ENCODE measurements at regions not wholly inside any gene's neighbourhood (a gene's known extent, or its start where the extent isn't known, plus 50 kb on each side); places are given as distances from the start of the nearest gene placed in this dataset.
A peak's percentile ranks its signal among the peaks of the same experiment; 100 is the strongest.

DNA sequence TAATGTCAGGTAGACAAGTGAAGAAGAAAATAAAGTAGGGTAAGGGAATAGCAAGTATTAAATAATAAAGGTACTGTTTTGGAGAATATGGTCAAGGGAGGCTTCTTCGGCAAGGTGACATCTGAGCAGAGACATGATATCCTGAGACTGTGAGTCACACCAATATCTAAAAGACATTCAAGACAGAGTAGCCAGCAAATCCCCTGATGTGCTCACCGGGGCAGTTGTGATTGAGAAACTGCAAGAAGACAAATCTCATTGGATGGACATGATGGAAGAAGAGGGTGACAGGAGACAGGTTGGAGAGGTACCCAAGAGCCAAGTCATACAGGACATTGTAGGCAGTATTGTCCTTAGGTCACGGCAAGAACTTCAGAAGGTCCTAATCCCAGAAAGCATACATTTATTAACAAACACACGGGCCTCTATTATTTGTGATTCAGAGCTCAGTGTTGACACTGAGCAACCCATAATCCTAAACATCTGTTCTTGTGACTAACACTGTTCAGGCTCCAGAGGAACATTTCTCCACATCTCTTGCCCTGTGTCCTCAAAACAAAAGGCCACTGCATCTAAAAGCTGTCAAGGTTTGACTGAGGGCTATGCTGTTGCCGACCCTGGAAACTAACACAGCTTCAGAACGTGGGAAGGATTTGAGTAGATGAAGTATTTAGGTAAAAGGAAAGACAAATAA, 258.7 kb upstream of the CLINT1 start:
- ATAC-seq, result no peak
- no peak for DNase-seq

DNA sequence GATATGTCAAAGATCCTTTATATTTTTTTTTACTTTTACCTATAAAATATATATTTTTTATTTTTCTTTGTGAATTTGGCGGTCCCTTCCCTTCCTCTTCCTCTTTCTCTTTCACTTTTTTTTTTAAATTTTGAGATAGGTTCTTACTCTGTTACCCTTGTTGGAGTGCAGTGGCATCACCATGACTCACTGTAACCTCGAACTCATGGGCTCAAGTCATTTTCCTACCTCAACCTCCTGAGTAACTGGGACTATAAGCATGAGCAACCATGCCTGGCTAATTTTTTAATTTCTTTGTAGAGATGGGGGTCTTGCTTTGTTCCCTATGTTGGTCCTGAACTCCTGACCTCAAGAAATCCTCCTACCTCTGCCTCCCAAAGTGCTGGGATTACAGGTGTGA, 258.0 kb upstream of the CLINT1 start:
- DNase-seq (no peak), ATAC-seq (peak; percentile 78)

DNA sequence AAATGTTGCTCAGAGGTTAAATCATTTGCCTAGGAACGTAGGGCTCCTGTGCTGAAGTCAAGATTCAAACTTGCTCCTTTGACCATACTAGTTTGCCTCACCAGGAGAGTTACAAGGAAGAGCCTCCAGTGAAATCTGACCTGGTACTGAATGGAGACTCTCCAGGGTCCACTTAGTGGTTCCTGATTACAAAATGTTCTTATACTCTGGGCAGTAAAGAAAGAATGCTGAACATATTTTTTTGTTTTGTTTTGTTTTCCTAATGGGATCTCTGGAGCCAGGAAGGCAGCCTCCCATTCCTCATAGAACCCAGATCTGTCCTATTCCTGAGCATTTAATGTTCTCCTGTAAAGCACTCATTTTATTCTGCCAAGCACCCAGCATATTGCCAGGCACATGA, 256.5 kb upstream of the CLINT1 start:
- ATAC-seq (no peak), DNase-seq (no peak)

DNA sequence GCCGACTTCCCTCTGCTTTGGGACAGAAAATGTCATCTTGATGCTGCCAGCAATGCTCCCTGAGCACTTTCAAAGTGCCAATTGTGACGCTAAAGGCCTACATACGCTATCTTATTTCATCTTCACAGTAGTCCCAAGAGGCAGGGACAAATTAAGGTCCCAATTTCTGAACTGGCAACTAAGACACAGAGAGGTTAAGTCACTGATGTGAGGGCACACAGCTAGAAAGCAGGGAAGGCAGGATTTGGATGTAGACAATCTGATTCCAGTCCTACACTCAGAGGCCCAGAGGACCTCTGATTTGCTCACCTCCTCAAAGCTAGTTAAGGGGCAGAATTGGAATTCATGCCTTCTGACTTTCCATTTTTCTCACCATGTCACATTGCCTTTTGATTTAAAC, 249.2 kb upstream of the CLINT1 start:
- no peak for DNase-seq
- no peak for ATAC-seq

DNA sequence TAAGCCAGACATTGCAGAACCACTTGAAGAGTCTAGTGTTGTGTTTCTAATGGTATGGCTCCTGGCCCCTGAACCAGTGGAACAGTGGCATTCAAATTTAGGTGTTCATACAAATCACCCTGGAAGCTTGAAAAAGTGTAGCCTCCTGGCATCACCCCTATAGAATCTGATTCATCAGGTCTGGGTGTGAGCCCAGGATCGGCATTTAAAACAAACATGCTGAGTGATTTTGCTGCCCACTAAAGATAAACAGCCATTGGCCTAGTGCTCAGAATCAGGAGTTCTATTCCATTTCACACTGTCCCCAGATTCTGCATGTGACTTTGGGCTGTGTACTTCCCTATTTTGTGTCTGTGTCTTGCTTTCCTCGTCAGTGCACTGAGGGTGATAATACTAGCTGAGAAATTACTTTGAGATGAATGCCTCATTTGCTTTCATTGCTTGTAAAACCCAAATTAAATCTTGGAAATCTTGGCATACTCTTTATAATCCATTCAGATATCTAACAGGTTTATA, 241.5 kb upstream of the CLINT1 start:
- DNase-seq (no peak), ATAC-seq (no peak)

DNA sequence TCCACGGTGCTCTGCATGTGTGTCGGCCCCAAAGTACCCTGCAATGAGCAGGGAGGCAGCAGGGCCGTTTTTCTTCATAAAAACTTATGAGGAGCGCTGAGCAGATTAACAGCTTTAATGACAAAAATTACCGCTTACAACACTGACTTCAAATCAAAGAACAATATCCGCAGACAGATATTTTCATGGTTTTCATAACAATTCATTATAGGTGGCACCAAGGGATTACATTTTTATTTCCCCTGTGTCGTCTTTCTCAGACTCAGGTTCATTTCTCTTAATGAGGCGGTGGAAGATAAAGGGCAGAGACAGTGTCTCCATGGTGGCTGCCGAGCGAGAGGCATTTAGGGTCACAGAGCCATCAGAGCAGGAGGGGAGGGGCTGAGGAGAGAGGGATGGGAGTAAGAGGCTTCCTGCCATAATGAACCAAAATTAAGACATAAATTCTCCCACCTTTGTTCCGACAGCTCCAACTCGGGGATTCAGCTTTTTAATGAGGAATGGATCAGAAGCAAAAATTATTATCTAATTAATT, 240.7 kb upstream of the CLINT1 start:
- no peak for DNase-seq
- ATAC-seq, result no peak

DNA sequence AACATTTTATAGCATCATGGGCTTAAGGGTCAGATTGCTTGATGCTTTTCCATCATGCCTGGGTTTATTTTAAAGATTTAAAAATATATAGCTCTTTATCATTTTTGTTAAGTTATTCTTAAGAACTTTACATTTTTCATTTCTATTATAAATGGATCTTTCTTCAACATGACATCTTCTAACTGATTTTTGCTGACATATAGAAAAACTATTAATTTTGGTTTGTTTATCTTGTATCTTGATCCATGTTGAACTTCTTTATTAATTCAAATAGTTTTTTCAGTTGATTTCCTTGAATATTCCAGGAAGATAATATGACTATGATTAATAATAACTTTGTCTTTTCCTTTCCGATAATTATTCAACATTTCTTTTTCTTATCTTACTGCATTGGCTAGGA, 237.9 kb upstream of the CLINT1 start:
- DNase-seq, result no peak

DNA sequence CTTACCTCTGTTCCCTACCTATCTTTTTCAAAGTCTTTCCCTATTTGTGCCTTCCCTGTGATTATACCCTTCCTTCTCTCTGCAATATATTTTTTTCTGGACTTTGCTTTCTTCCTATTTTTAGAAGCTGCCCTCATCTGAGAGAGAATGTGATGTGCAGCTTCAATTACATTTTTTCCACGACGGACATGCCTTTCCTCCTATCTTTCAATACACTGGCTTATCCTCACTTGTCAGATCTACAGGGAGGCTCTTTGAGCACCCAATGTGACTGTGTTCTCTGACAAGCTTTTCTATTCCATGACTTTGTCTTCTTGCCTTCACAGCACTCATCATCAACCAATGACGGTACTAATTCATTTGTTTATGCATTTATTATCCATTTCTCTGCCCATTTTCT, 227.9 kb upstream of the CLINT1 start:
- ATAC-seq (no peak), DNase-seq (no peak)

More for the DNA sequence above, 237.9 kb upstream of the CLINT1 start:
- ATAC-seq, result no peak

DNA sequence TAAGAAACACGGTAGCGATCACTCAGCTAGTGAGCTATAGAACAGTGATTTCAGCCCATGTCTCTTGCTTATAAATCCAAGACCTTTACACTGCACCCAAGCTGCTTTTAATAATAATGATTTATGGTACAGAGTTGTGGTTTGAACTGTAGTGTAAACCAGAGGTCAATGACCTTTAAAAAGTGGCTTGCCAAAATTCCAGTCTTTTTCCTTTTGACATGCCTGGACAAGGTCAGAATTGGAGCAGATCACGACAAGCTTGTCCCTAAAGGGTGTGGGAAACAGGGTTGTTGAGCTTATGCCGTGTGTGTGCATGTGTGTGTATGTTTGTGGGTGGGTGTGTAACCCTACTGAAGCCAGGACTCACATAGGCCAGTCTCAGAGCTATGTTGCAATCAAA, 225.3 kb upstream of the CLINT1 start:
- DNase-seq (no peak), ATAC-seq (no peak)

DNA sequence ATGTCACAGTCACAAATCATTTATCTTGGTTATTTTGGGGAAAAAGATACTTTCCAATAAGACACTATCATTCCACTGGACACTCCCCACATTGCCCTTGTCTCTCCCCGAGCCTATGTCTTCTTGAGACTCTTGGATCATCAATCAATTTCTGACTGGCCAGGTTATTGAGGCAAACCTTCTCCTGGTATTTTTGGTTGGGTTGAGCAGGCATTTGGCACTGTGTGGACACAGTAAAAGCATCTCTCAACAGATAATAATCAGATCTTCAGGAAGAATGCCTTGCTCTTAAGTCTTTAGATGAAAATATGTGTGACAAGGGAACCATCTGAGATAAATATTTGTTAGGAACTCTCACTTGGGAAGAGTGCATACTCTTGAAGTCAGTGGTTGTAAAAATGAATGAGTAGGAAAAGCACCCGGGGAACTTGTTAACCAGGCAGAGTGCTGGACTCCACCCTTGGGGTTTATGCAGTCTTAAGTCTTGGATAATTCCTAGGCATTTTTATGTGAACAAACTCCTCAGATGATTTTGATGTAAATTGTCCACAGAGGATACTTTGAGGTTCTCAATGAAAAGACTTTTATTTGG, 223.8 kb upstream of the CLINT1 start:
- DNase-seq (no peak), ATAC-seq (no peak)

DNA sequence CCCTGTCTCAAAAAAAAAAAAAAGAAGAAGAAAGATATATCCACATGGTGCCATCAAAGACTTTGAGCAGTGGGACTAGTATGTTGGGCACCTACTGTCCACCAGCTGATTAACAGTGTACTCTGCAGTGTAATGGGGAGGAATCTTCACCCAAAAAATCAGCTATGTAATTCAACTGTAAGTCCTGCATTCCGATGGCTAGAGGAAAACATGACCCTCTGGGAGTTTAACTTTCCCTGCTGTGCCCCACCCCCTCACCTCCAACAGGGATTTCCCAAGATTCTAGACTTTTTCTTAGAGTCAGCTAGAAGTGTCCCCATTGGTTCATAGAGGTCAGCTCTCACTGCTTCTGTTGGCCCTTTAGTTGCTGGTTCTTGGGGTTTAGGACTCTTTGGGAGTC, 221.2 kb upstream of the CLINT1 start:
- ATAC-seq, result no peak

DNA sequence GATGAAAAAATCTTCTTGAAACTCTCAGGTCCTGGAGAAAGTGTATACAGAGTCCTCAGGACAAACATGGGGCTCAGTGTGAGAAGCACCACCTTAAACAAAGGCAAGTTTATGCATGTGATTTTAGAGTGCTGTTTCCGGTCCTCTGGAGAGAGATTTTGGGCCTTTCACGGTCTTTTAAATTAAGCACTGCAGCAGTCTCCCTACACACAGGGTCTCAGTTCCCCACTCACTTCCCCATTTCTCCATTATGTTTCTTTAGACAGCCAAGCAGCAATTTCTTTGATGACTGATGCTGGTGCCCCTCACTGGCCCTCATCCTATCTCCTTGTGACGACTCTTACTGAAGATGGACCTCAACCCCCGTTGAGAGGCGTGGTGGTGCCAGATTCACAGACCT, 220.2 kb upstream of the CLINT1 start:
- DNase-seq, result no peak
- ATAC-seq, result no peak

More for the DNA sequence above, 221.2 kb upstream of the CLINT1 start:
- no peak for DNase-seq

DNA sequence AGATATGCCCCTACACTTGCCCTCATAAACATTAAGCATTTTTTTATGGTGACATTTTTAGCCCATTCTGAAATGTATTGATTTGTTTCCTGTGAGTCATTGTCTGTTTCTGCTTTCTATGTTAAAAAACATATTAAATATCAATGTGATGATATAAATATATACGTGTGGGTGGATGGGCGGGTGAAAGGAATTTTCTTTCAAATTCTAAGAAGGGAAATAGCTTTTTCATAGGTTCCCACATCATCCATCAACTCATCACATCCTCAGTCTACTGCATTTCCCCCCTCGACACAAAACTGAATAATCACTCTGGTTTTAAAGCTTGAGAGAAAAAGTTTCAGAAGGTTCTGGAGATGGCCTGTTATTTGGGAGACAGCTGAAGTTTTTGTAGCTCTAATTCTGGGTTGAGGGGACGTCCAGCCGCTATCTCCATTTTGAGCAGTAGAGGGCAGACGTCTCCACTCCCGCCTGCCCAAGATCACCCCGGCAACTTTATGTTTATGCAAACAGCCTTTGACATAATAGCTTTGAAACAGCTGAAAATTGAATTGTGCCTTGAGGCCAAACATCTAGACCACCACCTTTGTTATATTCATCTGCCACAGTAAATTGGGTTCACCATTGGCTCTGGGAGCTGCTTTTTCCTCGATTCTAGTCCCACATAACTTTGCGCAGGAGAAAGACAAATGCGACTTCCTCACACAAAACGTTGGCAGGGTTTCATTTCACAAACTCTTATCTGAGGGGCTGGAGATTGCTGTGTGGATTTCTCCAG, 216.2 kb upstream of the CLINT1 start:
- DNase-seq (peak; percentile 50), ATAC-seq (peak; percentile 81)

DNA sequence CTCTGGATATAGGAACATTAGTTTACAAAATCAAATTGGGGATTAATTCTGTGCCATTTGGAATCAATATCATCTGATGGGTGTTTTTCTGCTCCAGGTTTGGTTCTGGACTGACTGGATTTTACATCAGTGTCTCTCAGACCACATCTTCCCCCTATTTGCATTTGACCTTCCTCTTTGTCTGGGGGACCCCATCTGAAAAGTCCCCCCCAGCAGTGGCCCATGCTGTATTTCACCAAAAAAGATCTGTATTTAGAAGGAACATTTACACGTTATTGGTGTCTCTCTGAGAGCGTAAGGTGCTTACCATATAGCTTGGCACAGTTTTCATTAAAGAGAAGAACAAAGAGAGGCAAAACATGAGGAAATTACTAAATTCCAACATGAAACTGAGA, 215.6 kb upstream of the CLINT1 start:
- ATAC-seq (no peak), DNase-seq (no peak)

DNA sequence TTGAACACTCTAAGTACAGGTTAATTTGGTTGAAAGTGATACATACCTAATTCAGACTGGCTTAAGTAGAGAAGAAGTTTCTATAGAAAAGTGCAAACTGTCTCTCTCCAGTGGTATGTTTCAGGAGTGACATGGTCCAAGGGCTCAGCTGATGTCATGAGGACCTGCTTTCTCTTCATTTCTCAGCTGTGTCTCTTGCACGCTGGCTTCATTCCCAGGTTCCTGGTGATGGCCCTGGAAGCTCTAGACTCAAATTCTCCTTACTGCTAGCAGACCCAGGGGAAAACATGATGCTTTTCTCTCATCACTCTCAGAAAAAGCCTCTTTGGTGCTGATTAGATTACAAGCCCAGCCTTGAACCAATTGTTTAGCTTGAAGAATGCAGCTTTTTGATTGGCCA, 211.9 kb upstream of the CLINT1 start:
- ATAC-seq (no peak), DNase-seq (no peak)

DNA sequence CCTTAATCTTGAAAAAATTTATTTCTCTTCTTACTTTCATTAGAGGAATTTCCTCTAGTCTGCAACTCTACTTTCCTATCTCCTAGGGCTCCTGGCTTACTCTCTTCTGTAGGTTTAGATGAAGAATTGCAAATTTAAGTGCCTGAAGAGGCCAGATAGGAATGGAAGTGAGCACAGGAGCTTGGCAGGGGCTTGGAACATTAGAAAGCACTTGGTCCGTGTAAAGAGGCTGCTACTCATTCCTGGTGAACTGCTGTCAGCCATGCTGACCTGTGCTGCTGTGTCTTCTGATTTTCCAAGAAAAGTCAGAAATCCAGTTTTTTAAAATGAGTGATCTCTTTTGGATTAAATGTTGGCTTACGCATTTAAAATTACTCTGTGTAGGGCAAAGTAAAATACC, 210.9 kb upstream of the CLINT1 start:
- ATAC-seq (no peak), DNase-seq (no peak)

DNA sequence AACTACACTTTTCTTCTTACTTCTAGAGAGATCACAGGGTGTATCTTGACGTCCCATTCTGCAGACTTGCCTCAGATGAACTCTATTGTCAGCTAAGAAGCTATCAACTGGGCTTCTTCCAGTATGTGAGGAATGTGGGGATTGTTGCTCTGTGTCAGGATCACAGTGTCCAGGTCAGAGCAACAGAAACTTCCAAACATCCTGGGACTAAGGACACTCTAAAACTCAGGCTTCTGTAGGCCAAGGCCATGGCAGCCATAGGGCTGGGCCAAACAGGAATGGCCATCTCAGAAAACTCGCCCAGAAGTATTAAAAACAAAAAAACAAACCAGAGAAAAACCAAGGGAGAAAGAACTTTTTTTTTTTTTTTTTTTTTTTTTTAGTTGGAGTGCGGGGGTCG, 210.0 kb upstream of the CLINT1 start:
- DNase-seq, result no peak
- no peak for ATAC-seq

DNA sequence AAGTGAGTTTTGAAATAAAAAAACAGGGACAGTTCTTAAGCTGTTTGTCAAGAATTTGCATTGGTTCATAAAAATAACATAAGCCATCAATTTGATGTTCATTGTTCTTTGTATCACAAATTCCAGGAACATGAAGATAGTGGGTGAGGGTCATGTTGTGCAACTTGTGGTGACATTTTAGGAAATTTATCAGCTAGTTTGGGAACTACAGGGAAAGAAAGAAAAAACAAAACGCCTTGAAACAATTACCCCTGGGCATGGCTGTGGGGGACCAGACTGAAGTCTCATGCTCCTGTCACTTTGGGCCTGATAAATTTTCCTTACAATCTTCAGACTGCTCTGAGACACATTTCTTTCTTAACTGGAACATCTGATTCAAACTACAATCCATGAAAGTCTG, 207.1 kb upstream of the CLINT1 start:
- ATAC-seq (no peak), DNase-seq (no peak)

DNA sequence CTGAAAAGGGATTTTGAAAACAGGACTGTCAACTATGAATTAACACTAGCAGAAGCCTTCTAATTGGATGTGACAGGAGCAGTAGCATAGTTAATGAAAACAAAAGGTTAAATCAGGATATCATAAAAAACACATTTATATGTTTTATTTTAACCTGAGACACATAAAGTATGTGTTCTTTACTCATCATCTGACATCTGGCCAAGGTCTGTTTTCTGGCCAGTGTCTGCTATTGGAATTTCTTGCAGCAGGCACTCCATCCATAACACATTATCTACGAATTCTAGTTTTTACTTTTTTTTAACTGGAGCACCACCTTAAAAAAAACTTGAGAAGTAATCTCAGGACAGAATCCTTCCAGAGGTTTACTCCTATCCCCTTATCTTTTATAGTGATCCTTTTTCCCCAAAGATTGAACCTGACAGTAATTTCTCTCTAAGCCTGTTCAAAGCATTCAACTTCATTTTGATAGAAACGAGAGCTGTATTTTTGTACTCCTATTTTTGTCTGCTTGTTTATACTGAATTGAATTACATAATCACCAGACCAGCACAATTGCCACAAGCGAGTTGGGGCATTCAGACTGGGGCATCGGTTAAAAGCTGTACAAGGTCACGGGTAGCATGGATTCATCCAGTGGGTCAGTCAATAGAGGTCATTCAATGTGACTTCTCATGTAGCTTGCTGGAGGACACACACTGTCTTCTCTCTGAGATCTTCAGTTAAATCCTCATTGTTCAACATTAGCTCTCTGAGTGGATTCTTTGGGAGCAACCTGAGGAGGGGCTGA, 205.6 kb upstream of the CLINT1 start:
- no peak for ATAC-seq
- no peak for DNase-seq

DNA sequence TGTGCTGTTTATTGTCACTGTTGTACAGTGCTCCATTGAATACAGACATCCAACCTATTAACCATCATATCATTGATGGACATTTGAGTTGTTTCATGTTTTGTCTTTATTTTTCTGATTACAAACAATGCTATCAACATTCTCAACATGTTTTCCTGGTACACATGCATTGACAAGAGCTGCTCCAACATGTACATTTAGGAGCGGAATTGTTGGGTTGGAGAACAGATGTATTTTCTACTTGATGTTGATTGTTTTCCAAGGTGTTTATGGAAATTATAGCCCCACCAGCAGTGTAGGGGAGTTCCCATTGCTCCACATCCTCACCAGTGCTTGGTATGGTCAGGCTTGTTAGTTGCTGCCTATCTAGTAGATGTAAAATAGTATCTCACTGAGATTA, 204.1 kb upstream of the CLINT1 start:
- DNase-seq, result no peak
- no peak for ATAC-seq

DNA sequence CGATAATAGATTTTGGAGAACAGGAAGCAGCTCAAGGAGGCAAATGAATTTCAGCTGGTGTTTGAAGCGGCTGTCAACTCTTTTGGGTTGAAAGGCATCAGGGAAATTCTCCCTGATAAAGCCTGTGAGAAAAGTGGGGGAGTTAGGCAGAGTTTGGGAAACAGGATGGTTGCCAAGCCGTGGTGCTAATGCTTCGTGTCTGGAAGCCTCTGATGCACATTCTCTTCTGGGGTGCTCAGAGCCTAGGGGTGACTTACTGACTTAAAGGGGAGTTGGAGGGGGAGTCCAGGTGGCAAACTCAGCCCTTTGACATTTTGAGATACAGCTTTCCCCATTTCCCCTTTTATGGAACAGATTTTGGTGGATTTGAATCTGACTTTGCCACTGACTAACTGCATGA, 202.5 kb upstream of the CLINT1 start:
- ATAC-seq (no peak), DNase-seq (no peak)

DNA sequence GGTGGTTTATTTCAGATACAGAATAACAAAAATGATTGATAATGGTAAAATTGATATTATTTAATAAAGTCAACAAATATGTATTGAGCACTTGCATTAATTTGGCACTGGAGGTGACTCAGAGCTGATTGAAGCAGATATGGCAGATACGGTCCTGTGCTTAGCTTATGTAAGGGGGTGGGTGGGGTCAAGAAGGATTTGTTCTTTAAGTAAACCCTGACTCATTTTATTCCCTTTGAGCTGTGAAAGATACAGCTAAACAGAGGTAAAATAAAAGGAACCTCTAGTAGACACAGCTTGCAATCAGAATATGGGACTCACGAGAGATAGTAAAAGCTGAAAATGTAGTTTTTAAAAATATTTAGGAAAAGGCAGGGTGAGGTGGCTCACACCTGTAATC, 201.3 kb upstream of the CLINT1 start:
- no peak for ATAC-seq
- DNase-seq, result no peak

All from stimulated activated naive CD8-positive, alpha-beta T cell treated with anti-CD3 and anti-CD28 coated beads, Interleukin-15, Interleukin-2, amounts not matched to agents 100 U/mL and 50 U/mL, for 24 hours (primary cell).